ENCODE measurements at regions not wholly inside any gene's neighbourhood (a gene's known extent, or its start where the extent isn't known, plus 50 kb on each side); places are given as distances from the start of the nearest gene placed in this dataset.

GRCh38 chr2:215577356-215577755, 141.5 kb upstream of the FN1 start:
- Histone ChIP-seq H3K27ac (ENCODE audit: low read depth) (no peak overlapping the region), H3K36me3 (ENCODE audit: insufficient read depth) (no peaks in the 10 kb centered on the region), H3K4me3 (ENCODE audit: low read depth, low read length) (no peak overlapping the region), H3K4me1 (ENCODE audit: insufficient read depth) (no peaks in the 10 kb centered on the region)
- no peak for DNase-seq (ENCODE audit: extremely low spot score)

GRCh38 chr2:215576572-215576971, 140.7 kb upstream of the FN1 start:
- Histone ChIP-seq H3K27ac (ENCODE audit: low read depth) (no peak overlapping the region), H3K36me3 (ENCODE audit: insufficient read depth) (no peaks in the 10 kb centered on the region), H3K4me3 (ENCODE audit: low read depth, low read length) (no peak overlapping the region), H3K4me1 (ENCODE audit: insufficient read depth) (no peaks in the 10 kb centered on the region)
- no peak for DNase-seq (ENCODE audit: extremely low spot score)
- 89% methylated on average over 3 of the region's 3 CpGs for WGBS

- Histone ChIP-seq H3K4me3 (ENCODE audit: low read depth, low read length) (no peak overlapping the region), H3K4me1 (ENCODE audit: insufficient read depth) (no peaks in the 10 kb centered on the region), H3K27ac (ENCODE audit: low read depth) (no peak overlapping the region), H3K36me3 (ENCODE audit: insufficient read depth) (no peaks in the 10 kb centered on the region)
- no peak for DNase-seq (ENCODE audit: extremely low spot score)
These were observed 137.6 kb upstream of the FN1 start for GRCh38 chr2:215573496-215573895.

GRCh38 chr2:215572341-215572848, 136.5 kb upstream of the FN1 start:
- Histone ChIP-seq H3K4me3 (ENCODE audit: low read depth, low read length) (no peak overlapping the region), H3K27ac (ENCODE audit: low read depth) (no peak overlapping the region), H3K4me1 (ENCODE audit: insufficient read depth) (no peaks in the 10 kb centered on the region), H3K36me3 (ENCODE audit: insufficient read depth) (no peaks in the 10 kb centered on the region)
- no peak for DNase-seq (ENCODE audit: extremely low spot score)
- WGBS: 77% methylated on average over 2 of the region's 2 CpGs

GRCh38 chr2:215571689-215572088, 135.8 kb upstream of the FN1 start:
- no peak overlapping the region for H3K4me3 ChIP-seq (ENCODE audit: low read depth, low read length)
- no peaks in the 10 kb centered on the region for H3K4me1 ChIP-seq (ENCODE audit: insufficient read depth)
- 49% methylated on average over 1 of the region's 1 CpG for WGBS
- H3K36me3 ChIP-seq (ENCODE audit: insufficient read depth): no peaks in the 10 kb centered on the region
- no peak for DNase-seq (ENCODE audit: extremely low spot score)
- H3K27ac ChIP-seq (ENCODE audit: low read depth): no peak overlapping the region

GRCh38 chr2:215567504-215567903, 131.6 kb upstream of the FN1 start:
- H3K36me3 ChIP-seq (ENCODE audit: insufficient read depth): no peaks in the 10 kb centered on the region
- DNase-seq (ENCODE audit: extremely low spot score): no peak
- no peak overlapping the region for H3K27ac ChIP-seq (ENCODE audit: low read depth)
- no peaks in the 10 kb centered on the region for H3K4me1 ChIP-seq (ENCODE audit: insufficient read depth)
- WGBS: 99% methylated on average over 5 of the region's 5 CpGs
- no peak overlapping the region for H3K4me3 ChIP-seq (ENCODE audit: low read depth, low read length)

- Histone ChIP-seq H3K4me1 (ENCODE audit: insufficient read depth) (no peaks in the 10 kb centered on the region), H3K36me3 (ENCODE audit: insufficient read depth) (no peaks in the 10 kb centered on the region), H3K4me3 (ENCODE audit: low read depth, low read length) (no peak overlapping the region), H3K27ac (ENCODE audit: low read depth) (no peak overlapping the region)
- no peak for DNase-seq (ENCODE audit: extremely low spot score)
- 93% methylated on average over 2 of the region's 2 CpGs for WGBS
These were observed 130.0 kb upstream of the FN1 start for GRCh38 chr2:215565897-215566296.

GRCh38 chr2:215557701-215558100, 121.8 kb upstream of the FN1 start:
- Histone ChIP-seq H3K36me3 (ENCODE audit: insufficient read depth) (no peaks in the 10 kb centered on the region), H3K4me3 (ENCODE audit: low read depth, low read length) (no peak overlapping the region), H3K27ac (ENCODE audit: low read depth) (no peak overlapping the region), H3K4me1 (ENCODE audit: insufficient read depth) (no peaks in the 10 kb centered on the region)
- 84% methylated on average over 2 of the region's 2 CpGs for WGBS
- DNase-seq (ENCODE audit: extremely low spot score): no peak

- Histone ChIP-seq H3K27ac (ENCODE audit: low read depth) (no peak overlapping the region), H3K36me3 (ENCODE audit: insufficient read depth) (no peaks in the 10 kb centered on the region), H3K4me1 (ENCODE audit: insufficient read depth) (no peaks in the 10 kb centered on the region), H3K4me3 (ENCODE audit: low read depth, low read length) (no peak overlapping the region)
- no peak for DNase-seq (ENCODE audit: extremely low spot score)
- 86% methylated on average over 3 of the region's 3 CpGs for WGBS
These were observed 121.1 kb upstream of the FN1 start for GRCh38 chr2:215556979-215557378.

GRCh38 chr2:215554689-215555498, 119.0 kb upstream of the FN1 start:
- DNase-seq (ENCODE audit: extremely low spot score): no peak

GRCh38 chr2:215553946-215554345, 118.1 kb upstream of the FN1 start:
- Histone ChIP-seq H3K4me3 (ENCODE audit: low read depth, low read length) (no peak overlapping the region), H3K27ac (ENCODE audit: low read depth) (no peak overlapping the region), H3K36me3 (ENCODE audit: insufficient read depth) (no peaks in the 10 kb centered on the region), H3K4me1 (ENCODE audit: insufficient read depth) (no peaks in the 10 kb centered on the region)
- 97% methylated on average over 3 of the region's 3 CpGs for WGBS
- no peak for DNase-seq (ENCODE audit: extremely low spot score)

More at GRCh38 chr2:215554689-215555498, 119.0 kb upstream of the FN1 start:
- Histone ChIP-seq H3K4me1 (ENCODE audit: insufficient read depth) (no peaks in the 10 kb centered on the region), H3K36me3 (ENCODE audit: insufficient read depth) (no peaks in the 10 kb centered on the region), H3K4me3 (ENCODE audit: low read depth, low read length) (no peak overlapping the region), H3K27ac (ENCODE audit: low read depth) (no peak overlapping the region)
- 65% methylated on average over 5 of the region's 5 CpGs for WGBS

GRCh38 chr2:215552144-215552580, 116.3 kb upstream of the FN1 start:
- H3K27ac ChIP-seq (ENCODE audit: low read depth): no peak overlapping the region
- no peaks in the 10 kb centered on the region for H3K4me1 ChIP-seq (ENCODE audit: insufficient read depth)
- no peaks in the 10 kb centered on the region for H3K36me3 ChIP-seq (ENCODE audit: insufficient read depth)
- 73% methylated on average over 4 of the region's 4 CpGs for WGBS
- no peak overlapping the region for H3K4me3 ChIP-seq (ENCODE audit: low read depth, low read length)
- no peak for DNase-seq (ENCODE audit: extremely low spot score)

GRCh38 chr2:215550331-215550730, 114.5 kb upstream of the FN1 start:
- Histone ChIP-seq H3K4me3 (ENCODE audit: low read depth, low read length) (no peak overlapping the region), H3K4me1 (ENCODE audit: insufficient read depth) (no peaks in the 10 kb centered on the region), H3K27ac (ENCODE audit: low read depth) (no peak overlapping the region), H3K36me3 (ENCODE audit: insufficient read depth) (no peaks in the 10 kb centered on the region)
- no peak for DNase-seq (ENCODE audit: extremely low spot score)
- WGBS: 69% methylated on average over 2 of the region's 2 CpGs

- Histone ChIP-seq H3K4me3 (ENCODE audit: low read depth, low read length) (no peak overlapping the region), H3K36me3 (ENCODE audit: insufficient read depth) (no peaks in the 10 kb centered on the region), H3K4me1 (ENCODE audit: insufficient read depth) (no peaks in the 10 kb centered on the region), H3K27ac (ENCODE audit: low read depth) (no peak overlapping the region)
- no peak for DNase-seq (ENCODE audit: extremely low spot score)
- 63% methylated on average over 2 of the region's 2 CpGs for WGBS
These were observed 112.8 kb upstream of the FN1 start for GRCh38 chr2:215548714-215549113.

Measured in urinary bladder (tissue), 3 donors.